ENCODE measurements at regions not wholly inside any gene's neighbourhood (a gene's known extent, or its start where the extent isn't known, plus 50 kb on each side); places are given as distances from the start of the nearest gene placed in this dataset.

DNA sequence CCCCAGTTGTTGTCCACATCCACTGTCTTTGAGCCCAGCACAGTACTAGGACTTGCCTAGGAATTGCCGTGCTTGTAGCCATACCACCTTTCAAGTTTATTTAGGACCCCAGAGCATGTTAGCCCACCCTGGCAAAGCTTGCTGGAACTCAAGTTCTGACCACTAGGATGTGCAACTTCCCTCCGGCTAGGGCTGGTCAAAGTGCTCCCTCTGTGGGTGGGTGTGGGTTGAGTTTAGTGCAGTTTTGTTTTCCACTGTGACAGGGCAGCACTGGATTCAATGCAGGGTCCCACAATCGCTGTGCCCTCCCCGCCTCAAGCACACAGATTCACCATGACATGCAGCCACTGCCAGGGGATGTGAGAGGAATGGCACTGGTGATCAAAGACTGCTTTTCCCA, 96.0 kb downstream of the RASGEF1B start:
- no peaks in the 10 kb centered on the region for H3K27me3 ChIP-seq
- TF ChIP-seq, protein P1, sequence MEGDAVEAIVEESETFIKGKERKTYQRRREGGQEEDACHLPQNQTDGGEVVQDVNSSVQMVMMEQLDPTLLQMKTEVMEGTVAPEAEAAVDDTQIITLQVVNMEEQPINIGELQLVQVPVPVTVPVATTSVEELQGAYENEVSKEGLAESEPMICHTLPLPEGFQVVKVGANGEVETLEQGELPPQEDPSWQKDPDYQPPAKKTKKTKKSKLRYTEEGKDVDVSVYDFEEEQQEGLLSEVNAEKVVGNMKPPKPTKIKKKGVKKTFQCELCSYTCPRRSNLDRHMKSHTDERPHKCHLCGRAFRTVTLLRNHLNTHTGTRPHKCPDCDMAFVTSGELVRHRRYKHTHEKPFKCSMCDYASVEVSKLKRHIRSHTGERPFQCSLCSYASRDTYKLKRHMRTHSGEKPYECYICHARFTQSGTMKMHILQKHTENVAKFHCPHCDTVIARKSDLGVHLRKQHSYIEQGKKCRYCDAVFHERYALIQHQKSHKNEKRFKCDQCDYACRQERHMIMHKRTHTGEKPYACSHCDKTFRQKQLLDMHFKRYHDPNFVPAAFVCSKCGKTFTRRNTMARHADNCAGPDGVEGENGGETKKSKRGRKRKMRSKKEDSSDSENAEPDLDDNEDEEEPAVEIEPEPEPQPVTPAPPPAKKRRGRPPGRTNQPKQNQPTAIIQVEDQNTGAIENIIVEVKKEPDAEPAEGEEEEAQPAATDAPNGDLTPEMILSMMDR (IDR thresholded peaks at IDR 0.05): no peak
- DNase-seq: no peak

GRCh38 chr4:81369886-81370285, 101.8 kb downstream of the RASGEF1B start:
- H3K9me3 ChIP-seq: no peaks in the 10 kb centered on the region
- H3K4me1 ChIP-seq: no peaks in the 10 kb centered on the region
- no peak for DNase-seq
- TF ChIP-seq, protein P1 (IDR thresholded peaks at IDR 0.05): no peak
- no peaks in the 10 kb centered on the region for H3K27me3 ChIP-seq
- no peak overlapping the region for H3K27ac ChIP-seq
- H3K4me3 ChIP-seq: no peak overlapping the region
- H3K36me3 ChIP-seq: no peaks in the 10 kb centered on the region
- intact Hi-C loops (cut with DNase I; ENCODE audit: low total_unique reads): no loop called here

More for the DNA sequence above, 96.0 kb downstream of the RASGEF1B start:
- H3K36me3 ChIP-seq: no peaks in the 10 kb centered on the region
- H3K9me3 ChIP-seq: no peaks in the 10 kb centered on the region
- intact Hi-C loops (cut with DNase I; ENCODE audit: low total_unique reads): no loop called here
- no peaks in the 10 kb centered on the region for H3K4me1 ChIP-seq
- H3K4me3 ChIP-seq: no peak overlapping the region
- no peak overlapping the region for H3K27ac ChIP-seq

GRCh38 chr4:81366779-81367178, 104.9 kb downstream of the RASGEF1B start:
- no peak for DNase-seq
- Histone ChIP-seq H3K27me3 (no peaks in the 10 kb centered on the region), H3K36me3 (no peaks in the 10 kb centered on the region), H3K9me3 (no peaks in the 10 kb centered on the region), H3K27ac (no peak overlapping the region), H3K4me3 (no peak overlapping the region), H3K4me1 (no peaks in the 10 kb centered on the region)
- TF ChIP-seq, protein P1 (IDR thresholded peaks at IDR 0.05): no peak
- intact Hi-C loops (cut with DNase I; ENCODE audit: low total_unique reads): no loop called here

DNA sequence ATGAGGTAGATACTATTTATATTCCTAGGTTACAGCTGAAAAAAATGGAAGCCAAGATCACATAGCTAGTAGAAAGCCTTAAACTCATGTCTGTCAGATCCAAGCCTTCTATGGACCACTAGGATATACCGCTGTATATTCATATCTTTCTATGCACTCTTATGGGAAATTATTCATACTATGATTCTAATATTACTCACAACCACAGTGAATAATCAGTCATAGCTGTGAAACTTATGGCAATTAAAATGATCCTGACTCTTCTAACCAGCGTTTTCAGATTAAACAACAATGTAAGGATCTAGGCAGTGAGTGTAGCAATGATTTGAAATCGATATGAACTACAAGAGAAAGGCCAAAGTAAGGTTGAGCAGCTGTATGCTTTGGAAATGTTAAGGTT, 111.0 kb downstream of the RASGEF1B start:
- H3K27me3 ChIP-seq: no peaks in the 10 kb centered on the region
- no peak overlapping the region for H3K27ac ChIP-seq
- H3K36me3 ChIP-seq: no peaks in the 10 kb centered on the region
- no peaks in the 10 kb centered on the region for H3K9me3 ChIP-seq
- TF ChIP-seq, protein P1 (IDR thresholded peaks at IDR 0.05): no peak
- H3K4me1 ChIP-seq: no peaks in the 10 kb centered on the region
- intact Hi-C loops (cut with DNase I; ENCODE audit: low total_unique reads): no loop called here
- H3K4me3 ChIP-seq: no peak overlapping the region
- no peak for DNase-seq

- TF ChIP-seq, protein P1 (IDR thresholded peaks at IDR 0.05): no peak
These were observed 112.5 kb downstream of the RASGEF1B start for GRCh38 chr4:81359207-81359606.

DNA sequence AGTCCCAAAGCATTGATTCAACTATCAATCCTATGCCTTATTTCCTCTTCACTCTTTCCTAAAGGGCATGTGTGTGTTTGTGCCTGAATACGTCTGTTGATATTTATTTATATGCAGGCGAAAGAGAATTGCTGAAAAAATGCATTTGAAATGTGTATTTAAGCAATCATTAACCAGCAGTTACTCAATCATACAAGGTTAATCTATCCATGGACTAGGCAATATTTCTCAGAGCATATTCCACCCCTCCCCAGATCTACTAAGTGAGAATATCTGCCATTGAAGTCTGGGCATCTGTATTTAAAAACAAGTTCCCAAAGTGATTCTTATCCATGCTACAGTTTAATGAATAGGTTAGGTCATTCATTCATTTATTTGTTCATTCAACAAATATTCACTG, 113.6 kb downstream of the RASGEF1B start:
- H3K4me1 ChIP-seq: no peaks in the 10 kb centered on the region
- no peak overlapping the region for H3K27ac ChIP-seq
- intact Hi-C loops (cut with DNase I; ENCODE audit: low total_unique reads): loop anchor here (10.0 kb wide), 1 partner anchor 283 kb away; no protein-coding TSS in a partner anchor
- TF ChIP-seq, protein P1 (IDR thresholded peaks at IDR 0.05): no peak
- no peaks in the 10 kb centered on the region for H3K36me3 ChIP-seq
- H3K9me3 ChIP-seq: no peaks in the 10 kb centered on the region
- DNase-seq: no peak
- no peaks in the 10 kb centered on the region for H3K27me3 ChIP-seq
- no peak overlapping the region for H3K4me3 ChIP-seq

More at GRCh38 chr4:81359207-81359606, 112.5 kb downstream of the RASGEF1B start:
- H3K27me3 ChIP-seq: no peaks in the 10 kb centered on the region
- no peak for DNase-seq
- no peaks in the 10 kb centered on the region for H3K4me1 ChIP-seq
- H3K27ac ChIP-seq: no peak overlapping the region
- no peaks in the 10 kb centered on the region for H3K9me3 ChIP-seq
- no peaks in the 10 kb centered on the region for H3K36me3 ChIP-seq
- intact Hi-C loops (cut with DNase I; ENCODE audit: low total_unique reads): loop anchor here (10.0 kb wide), 1 partner anchor 284 kb away; no protein-coding TSS in a partner anchor
- no peak overlapping the region for H3K4me3 ChIP-seq

Measured in tibial artery (tissue), 4 donors.